ENCODE measurements at regions not wholly inside any gene's neighbourhood (a gene's known extent, or its start where the extent isn't known, plus 50 kb on each side); places are given as distances from the start of the nearest gene placed in this dataset.

GRCh38 chr2:181176540-181176939 lies 196.1 kb downstream of the UBE2E3 start:
- TF ChIP-seq CTCF (IDR thresholded peaks at IDR 0.05) (no peak), POLR2A (IDR thresholded peaks at IDR 0.05) (no peak), POLR2AphosphoS5 (IDR thresholded peaks at IDR 0.05; ENCODE audit: insufficient read depth in 1 of 2, low read depth in 1 of 2) (no peak)

All from vagina (tissue), 2 donors.